ENCODE measurements at regions not wholly inside any gene's neighbourhood (a gene's known extent, or its start where the extent isn't known, plus 50 kb on each side); places are given as distances from the start of the nearest gene placed in this dataset.

- TF ChIP-seq EZH2 (IDR thresholded peaks at IDR 0.05): no peak
- no peak for TF ChIP-seq POLR2AphosphoS5 (IDR thresholded peaks at IDR 0.05; ENCODE audit: borderline replicate concordance, low read depth, low read length)
- no peak for TF ChIP-seq FOXP2 (optimal IDR thresholded peaks at IDR 0.05; ENCODE audit: control extremely low read depth, extremely low read length, insufficient read depth)
Observed at GRCh38 chr12:114274131-114274530, 131.8 kb downstream of the TBX5 start.

Measured in SK-N-MC (cell line).